GM18870 (cell line): ENCODE measurements at regions not wholly inside any gene's neighbourhood (a gene's known extent, or its start where the extent isn't known, plus 50 kb on each side); places are given as distances from the start of the nearest gene placed in this dataset.
"Not testable (repeated sequence)": the region's sequence is repeated elsewhere in the genome, so short reads cannot be mapped to it uniquely, and the experiment has no call there.

ENCODE experiments used
- ATAC-seq: cut with Tn5 transposase; IDR thresholded peaks from one replicate; pipeline ENCODE4 v1.9.1; 2021; ENCODE audit warnings: moderate library complexity; ENCODE audit not compliant: unreplicated experiment

- no peak for ATAC-seq
Measured at GRCh38 chr5:111836426-111836825, 79.4 kb upstream of the NREP start.

- no peak for ATAC-seq
Measured at GRCh38 chr5:111834926-111835599, 78.1 kb upstream of the NREP start.

GRCh38 chr5:111830333-111830732, 73.3 kb upstream of the NREP start:
- ATAC-seq = no peak

- ATAC-seq = no peak
Measured at GRCh38 chr5:111829701-111830100, 72.7 kb upstream of the NREP start.

GRCh38 chr5:111826064-111826463, 69.1 kb upstream of the NREP start:
- no peak for ATAC-seq

- ATAC-seq = no peak
Measured at GRCh38 chr5:111820072-111820471, 63.1 kb upstream of the NREP start.

- ATAC-seq = not testable (repeated sequence)
Measured at GRCh38 chr5:111819028-111819427, 62.0 kb upstream of the NREP start.

- no peak for ATAC-seq
Measured at GRCh38 chr5:111813537-111813936, 56.5 kb upstream of the NREP start.

- ATAC-seq = no peak
Measured at GRCh38 chr5:111810112-111810511, 53.1 kb upstream of the NREP start.
